PC-9 (cell line): ENCODE measurements at regions not wholly inside any gene's neighbourhood (a gene's known extent, or its start where the extent isn't known, plus 50 kb on each side); places are given as distances from the start of the nearest gene placed in this dataset.

ENCODE experiments used
- BruUV-seq: library from RNA; stranded (reverse); fragments of 400-500 nt; replicated peaks from 2 replicates; lab custom pipeline; 2021; lab: Mats Ljungman, UMichigan
- CTCF ChIA-PET: fragments of 300-600 bp; sonication (Branson Sonifier 250); formaldehyde crosslinking; loops from one replicate; lab custom pipeline; 2022; ENCODE audit warnings: antibody characterized with exemption; lab: Charles Lee
- POLR2A ChIA-PET: fragments of 300-600 bp; sonication (Branson Sonifier 250); formaldehyde crosslinking; loops from one replicate; lab custom pipeline; 2022; ENCODE audit warnings: antibody characterized with exemption; ENCODE audit not compliant: unreplicated experiment; lab: Charles Lee
- DNase-seq, 2 experiments: peaks; one replicate each; pipeline versions ENCODE4 v3.0.0 to v3.0.0-alpha.2; 2015 to 2022; ENCODE audit warnings: mixed read lengths in 1 of 2
- H2AFZ ChIP-seq: fragments of 200-600 bp; sonication (generic); 2 replicates; pipeline ENCODE4 v1.8.1; 2017; ENCODE audit warnings: antibody characterized with exemption
- H3F3A ChIP-seq: fragments of 200-600 bp; sonication (generic); 2 replicates; pipeline ENCODE4 v1.8.1; 2017; ENCODE audit warnings: antibody characterized with exemption, mild to moderate bottlenecking, low read depth; ENCODE audit not compliant: insufficient read depth
- H3K27ac ChIP-seq: fragments of 200-600 bp; sonication (generic); 2 replicates; pipeline ENCODE4 v1.6.1; 2016; ENCODE audit warnings: mixed run types
- H3K27me3 ChIP-seq: fragments of 200-600 bp; sonication (generic); 2 replicates; pipeline ENCODE4 v1.6.1; 2016; ENCODE audit warnings: low read depth, mixed run types; ENCODE audit not compliant: insufficient read depth
- H3K36me3 ChIP-seq: fragments of 200-600 bp; sonication (generic); 2 replicates; pipeline ENCODE4 v1.6.1; 2016; ENCODE audit warnings: low read depth, mixed run types
- H3K4me1 ChIP-seq: fragments of 200-600 bp; sonication (generic); replicated peaks from 2 replicates; pipeline ENCODE4 v1.6.1; 2016; ENCODE audit warnings: mixed run types; ENCODE audit not compliant: insufficient read depth
- H3K4me2 ChIP-seq: fragments of 200-600 bp; sonication (generic); 2 replicates; pipeline ENCODE4 v1.6.1; 2017; ENCODE audit warnings: mixed run types
- H3K4me3 ChIP-seq: fragments of 200-600 bp; sonication (generic); 2 replicates; pipeline ENCODE4 v1.6.1; 2016; ENCODE audit warnings: mixed run types
- H3K79me2 ChIP-seq: fragments of 200-600 bp; sonication (generic); 2 replicates; pipeline ENCODE4 v1.6.1; 2017; ENCODE audit warnings: low read depth, mixed run types
- H3K9me2 ChIP-seq: fragments of 200-600 bp; sonication (generic); 2 replicates; pipeline ENCODE4 v1.8.1; 2017; ENCODE audit warnings: mild to moderate bottlenecking; ENCODE audit not compliant: insufficient read depth
- H3K9me3 ChIP-seq: fragments of 200-600 bp; sonication (generic); 2 replicates; pipeline ENCODE4 v1.8.1; 2016; ENCODE audit warnings: low read depth; ENCODE audit not compliant: insufficient read depth
- H4K20me1 ChIP-seq: fragments of 200-600 bp; sonication (generic); 2 replicates; pipeline ENCODE4 v1.8.1; 2017; ENCODE audit not compliant: insufficient read depth
- CTCF ChIP-seq: fragments of 200-600 bp; sonication (generic); conservative IDR thresholded peaks from 2 replicates; pipeline ENCODE4 v1.6.1; 2017; ENCODE audit warnings: mixed run types, antibody characterized with exemption, mild to moderate bottlenecking, moderate library complexity
- EZH2 ChIP-seq: fragments of 200-600 bp; sonication (generic); IDR thresholded peaks from 2 replicates; pipeline ENCODE4 v1.8.0; 2017; ENCODE audit warnings: antibody characterized with exemption, low read depth
- intact Hi-C: fragments of 100-400 bp; cut with micrococcal nuclease; formaldehyde crosslinking; loops from one replicate; pipeline ENCODE4 v1.10.0; 2022; ENCODE audit not compliant: unreplicated experiment

GRCh38 chr6:154925130-154925529 is 70.0 kb upstream of the TIAM2 start:
- no TSS peak for BruUV-seq
- POLR2A ChIA-PET, result no interaction called here
- intact Hi-C loops, result no loop called here

GRCh38 chr6:154926366-154926765 is 68.7 kb upstream of the TIAM2 start:
- H3K79me2 ChIP-seq, result no peaks in the 10 kb centered on the region
- H3K9me2 ChIP-seq, result no peaks in the 10 kb centered on the region
- POLR2A ChIA-PET, result no interaction called here
- H2AFZ ChIP-seq, result no peak overlapping the region
- peaks cover 2% of the 10 kb centered on the region for H3K4me1 ChIP-seq
- H3K4me2 ChIP-seq, result no peak overlapping the region
- H3K27me3 ChIP-seq, result no peaks in the 10 kb centered on the region
- no peaks in the 10 kb centered on the region for H3K36me3 ChIP-seq
- H3K27ac ChIP-seq, result no peak overlapping the region
- no peak overlapping the region for H3K4me3 ChIP-seq
- no TSS peak for BruUV-seq
- H4K20me1 ChIP-seq, result no peaks in the 10 kb centered on the region
- no peak for DNase-seq
- TF ChIP-seq CTCF, result no peak
- no peak for TF ChIP-seq EZH2
- no peaks in the 10 kb centered on the region for H3K9me3 ChIP-seq
- intact Hi-C loops, result no loop called here
- peaks cover 7% of the 10 kb centered on the region; the same call in 1 of the 2 replicates for H3F3A ChIP-seq
- CTCF ChIA-PET, result no interaction called here

More at GRCh38 chr6:154925130-154925529, 70.0 kb upstream of the TIAM2 start:
- Histone ChIP-seq H2AFZ (no peak overlapping the region), H3K4me3 (no peak overlapping the region), H4K20me1 (no peaks in the 10 kb centered on the region), H3K9me3 (no peaks in the 10 kb centered on the region), H3K27me3 (no peaks in the 10 kb centered on the region), H3K4me1 (no peaks in the 10 kb centered on the region), H3K4me2 (no peak overlapping the region), H3K36me3 (no peaks in the 10 kb centered on the region), H3K79me2 (no peaks in the 10 kb centered on the region), H3K27ac (no peak overlapping the region), H3F3A (0 out of 2 replicates have a peak, but pooled peaks cover 5% of the 10 kb centered on the region), H3K9me2 (no peaks in the 10 kb centered on the region)
- TF ChIP-seq EZH2 (no peak), CTCF (no peak)
- CTCF ChIA-PET, result interaction anchor here (0.6 kb wide), 1 partner anchor 12 kb away, joined by 3 read pairs; no protein-coding TSS in a partner anchor
- no peak for DNase-seq

- Histone ChIP-seq H3K36me3 (no peaks in the 10 kb centered on the region), H3K9me3 (no peaks in the 10 kb centered on the region), H3K4me1 (peaks cover 23% of the 10 kb centered on the region), H3K4me3 (no peak overlapping the region), H2AFZ (no peak overlapping the region), H4K20me1 (no peaks in the 10 kb centered on the region), H3K9me2 (no peaks in the 10 kb centered on the region), H3K79me2 (no peaks in the 10 kb centered on the region), H3F3A (peaks cover 17% of the 10 kb centered on the region; the same call in 1 of the 2 replicates), H3K27me3 (no peaks in the 10 kb centered on the region), H3K4me2 (no peak overlapping the region), H3K27ac (no peak overlapping the region)
- intact Hi-C loops, result loop anchor here (1.0 kb wide), 3 partner anchors 199 to 320 kb away; no protein-coding TSS in a partner anchor
- TF ChIP-seq EZH2 (no peak), CTCF (peak; percentile 90)
- ChIA-PET CTCF (interaction anchor here (0.6 to 1.3 kb wide), 2 partner anchors 60 to 246 kb away, joined by 5 to 7 read pairs; no protein-coding TSS in a partner anchor), POLR2A (no interaction called here)
- DNase-seq, result peak in 1 of 2 experiments; percentile 47
- no TSS peak for BruUV-seq
Observed at GRCh38 chr6:154928325-154928922, 66.7 kb upstream of the TIAM2 start.
